Left renal pelvis (tissue), 4 donors: ENCODE measurements at regions not wholly inside any gene's neighbourhood (a gene's known extent, or its start where the extent isn't known, plus 50 kb on each side); places are given as distances from the start of the nearest gene placed in this dataset.

Experiments used
- DNase-seq, 4 donors: peaks; one replicate each; pipeline ENCODE4 v3.0.0-alpha.2; 2013; ENCODE audit warnings: low read depth in 4 of 4, low spot score in 3 of 4

DNA sequence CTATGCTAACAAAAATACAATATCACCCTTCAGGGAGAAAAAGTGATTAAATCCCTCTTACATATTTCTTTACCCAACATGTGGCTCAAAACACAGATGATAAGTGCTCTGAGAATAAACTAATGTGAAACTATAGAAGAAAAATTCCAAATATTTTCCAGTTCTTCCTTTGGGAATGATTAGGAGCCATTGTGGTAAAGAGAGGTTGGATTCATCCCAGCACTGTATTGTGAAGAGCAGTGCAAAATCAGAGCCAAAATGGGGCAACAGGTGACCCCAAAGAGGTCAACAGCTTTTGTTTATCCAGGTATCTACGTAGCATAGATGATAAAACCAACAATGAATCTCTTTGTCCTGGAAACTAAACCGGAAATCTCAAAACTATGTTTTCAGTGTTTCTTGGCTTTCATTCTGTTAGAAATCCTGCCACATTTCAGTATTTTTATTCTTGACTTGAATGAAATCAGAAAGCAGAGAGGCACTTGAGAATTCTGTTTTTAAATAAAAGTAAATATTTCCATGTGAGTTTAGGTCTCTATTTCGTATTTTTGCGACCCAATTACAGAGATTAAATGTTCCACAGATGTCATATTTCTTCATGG, 120.4 kb upstream of the FST start:
- DNase-seq, result no peak

DNA sequence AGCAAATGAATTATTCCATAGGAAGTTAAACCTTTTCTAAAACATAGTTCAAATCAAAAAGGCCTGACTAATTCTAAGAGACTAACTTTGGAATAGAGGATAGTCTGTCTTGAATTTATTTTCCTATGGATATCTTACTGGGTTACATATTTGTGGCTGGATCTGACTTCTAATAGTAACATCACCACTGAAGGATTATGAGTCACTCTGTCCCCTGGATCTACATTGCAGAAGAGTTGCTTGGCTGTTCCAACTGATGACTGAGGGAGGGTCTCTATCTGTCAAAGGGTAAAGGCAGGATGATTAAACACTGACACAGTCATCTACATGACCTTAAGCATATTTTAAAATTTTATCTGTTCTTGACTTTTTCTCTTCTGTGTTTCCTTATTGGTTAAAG, 119.6 kb upstream of the FST start:
- no peak for DNase-seq

DNA sequence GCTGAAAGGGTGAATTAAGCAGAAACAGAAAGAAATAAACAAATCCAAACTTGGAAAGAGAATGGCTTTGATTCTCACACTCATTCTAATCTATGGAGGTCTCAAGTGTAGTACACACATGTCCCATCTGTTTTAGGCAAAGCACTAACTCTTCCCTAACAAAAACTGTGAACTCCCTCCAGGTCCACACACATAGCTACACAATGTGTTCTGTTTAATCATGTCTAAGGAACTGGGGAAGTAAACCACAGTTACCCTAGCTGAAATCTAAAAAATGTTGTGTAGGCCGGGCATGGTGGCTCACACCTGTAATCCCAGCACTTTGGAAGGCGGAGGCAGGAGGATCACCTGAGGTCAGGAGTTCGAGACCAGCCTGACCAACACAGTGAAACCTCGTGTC, 118.7 kb upstream of the FST start:
- DNase-seq, result no peak

DNA sequence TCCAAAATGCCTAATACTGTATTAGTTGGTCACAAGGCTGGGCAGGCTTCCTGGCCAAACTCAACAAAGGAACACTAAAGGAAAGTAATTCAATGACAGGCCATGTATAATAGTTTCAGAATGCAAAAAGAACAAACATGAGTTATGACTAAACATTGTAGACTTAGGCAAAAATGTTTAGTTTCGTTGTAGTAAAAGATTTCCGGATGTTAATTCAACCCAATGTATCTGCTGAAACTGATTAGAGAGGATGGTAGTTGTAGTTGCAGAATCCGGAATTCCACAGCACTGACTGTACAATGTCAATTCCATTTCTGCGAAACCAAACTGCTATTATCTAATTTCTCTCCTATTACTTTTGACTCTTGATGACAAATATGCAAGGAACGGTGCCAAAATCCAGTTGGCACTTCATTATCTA, 117.9 kb upstream of the FST start:
- no peak for DNase-seq

DNA sequence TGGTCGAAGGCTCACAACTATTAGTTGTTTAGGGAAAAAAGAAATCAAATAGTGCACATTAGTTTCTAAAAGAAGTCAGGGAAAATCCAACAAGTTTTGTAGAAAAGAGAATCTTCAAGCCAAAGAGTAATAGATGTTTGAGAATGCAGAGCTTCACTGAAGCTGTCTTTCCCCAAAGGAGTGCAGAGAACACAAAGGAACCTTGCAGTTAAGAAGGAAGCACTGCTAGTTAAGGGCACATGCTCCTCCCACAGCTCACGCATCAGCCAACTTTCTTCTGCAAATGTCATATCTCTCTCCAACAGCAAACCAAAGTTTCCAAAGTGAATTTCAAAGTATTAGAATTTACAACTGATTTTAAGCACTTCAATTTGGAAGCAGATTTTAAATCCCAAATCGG, 116.4 kb upstream of the FST start:
- no peak for DNase-seq

DNA sequence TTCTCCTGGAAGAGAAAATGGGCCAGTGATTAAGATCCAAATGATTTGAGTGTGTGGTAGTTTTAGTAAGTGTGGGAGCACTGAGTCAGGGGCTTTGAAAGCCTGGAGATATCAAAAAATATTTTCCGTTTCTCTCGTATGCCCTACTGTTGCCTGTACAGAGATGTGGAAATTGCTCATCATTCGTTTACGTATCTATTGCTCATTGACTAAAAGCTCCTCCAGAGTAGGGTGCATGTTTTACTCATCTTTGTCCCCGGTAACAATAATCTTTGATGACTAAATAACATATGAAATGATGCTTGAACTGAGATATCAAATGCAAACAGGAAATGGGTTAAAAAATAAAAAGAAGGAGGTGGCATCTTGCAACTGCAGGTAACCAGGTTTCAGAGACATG, 114.2 kb upstream of the FST start:
- DNase-seq, result no peak

DNA sequence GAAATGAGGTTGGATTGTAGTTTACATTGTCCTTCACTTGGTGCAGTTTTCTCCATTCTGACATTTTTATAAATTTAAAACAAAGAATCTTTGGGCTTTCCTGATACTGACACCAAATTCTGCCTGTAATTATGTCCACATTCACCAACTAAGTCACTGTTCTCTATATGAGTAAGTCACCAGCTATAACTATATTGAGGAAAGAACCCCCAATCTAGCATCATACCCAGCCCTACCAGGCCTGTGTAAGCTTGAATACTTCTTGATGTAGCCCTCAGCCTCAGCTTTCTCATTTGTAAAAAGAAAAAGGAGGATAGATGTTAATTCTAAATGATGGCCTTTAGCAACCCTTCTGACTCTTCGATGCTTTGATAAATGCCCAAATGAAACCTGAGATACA, 112.7 kb upstream of the FST start:
- DNase-seq, result no peak

DNA sequence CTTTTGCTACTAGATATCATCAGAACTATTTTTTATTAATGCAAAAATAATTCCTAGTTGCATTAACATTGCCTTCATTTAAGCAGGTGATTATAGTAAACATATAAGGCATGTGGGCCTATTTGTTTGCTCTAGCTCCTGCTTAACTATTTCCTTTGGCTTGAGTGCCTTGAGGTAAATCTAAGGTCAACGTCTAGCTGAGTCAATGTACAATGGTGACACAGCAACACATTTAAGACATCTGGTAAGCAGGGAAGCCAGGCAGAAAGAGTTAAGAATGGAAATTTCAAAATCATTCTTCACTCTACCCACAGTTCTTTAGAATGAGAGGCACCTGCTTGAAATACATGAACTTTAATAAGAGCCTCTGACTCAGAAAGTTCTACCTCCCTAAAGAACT, 111.9 kb upstream of the FST start:
- peak in 1 of 4 donors; percentile 2 for DNase-seq

DNA sequence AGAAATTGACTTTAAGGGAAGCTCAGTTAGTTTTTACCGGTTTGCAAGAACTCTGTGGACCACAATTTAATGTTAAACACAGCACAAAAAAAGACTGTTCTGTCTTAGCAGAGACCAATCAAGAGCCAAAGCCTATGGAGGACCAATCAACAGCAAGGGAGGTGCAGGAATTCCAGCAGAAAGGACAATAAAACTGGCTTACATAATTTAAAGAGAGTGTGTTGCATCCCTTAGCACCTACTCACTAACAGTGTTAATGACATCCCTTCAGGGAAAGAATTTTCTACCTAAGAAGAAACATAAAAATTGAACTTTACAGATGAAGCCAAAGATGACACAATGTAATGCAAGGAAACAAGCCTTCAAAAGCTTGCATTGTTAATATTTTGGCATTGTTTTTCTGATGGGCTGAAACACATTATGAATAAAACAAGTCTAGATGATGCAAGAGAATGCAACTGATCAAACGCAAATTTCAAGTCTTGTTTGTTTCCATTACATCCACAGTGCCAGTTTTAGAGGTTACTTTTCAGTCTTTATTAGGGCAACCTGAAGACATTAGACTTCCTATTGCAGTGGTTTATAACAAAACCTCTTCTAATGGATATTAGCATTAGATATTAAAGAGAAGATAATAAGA, 111.3 kb upstream of the FST start:
- DNase-seq, result no peak

DNA sequence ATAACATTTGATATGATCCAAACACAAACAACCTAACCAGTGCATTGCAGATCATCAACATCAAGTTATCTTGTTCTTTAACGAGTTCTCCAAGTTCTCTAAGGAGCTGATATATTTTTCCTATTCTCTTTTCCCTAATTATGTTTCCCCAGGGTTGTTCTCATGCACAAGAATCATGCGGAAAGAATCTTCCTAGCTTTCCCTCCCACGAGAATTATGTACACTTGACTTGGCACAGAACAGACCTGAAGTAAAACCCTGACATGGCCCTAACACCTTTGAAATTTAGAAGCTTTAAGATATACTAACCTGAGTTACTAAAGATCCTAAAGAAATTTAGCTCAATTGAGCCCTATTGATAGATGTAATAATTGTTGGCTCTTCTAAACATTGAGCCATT, 110.7 kb upstream of the FST start:
- no peak for DNase-seq

DNA sequence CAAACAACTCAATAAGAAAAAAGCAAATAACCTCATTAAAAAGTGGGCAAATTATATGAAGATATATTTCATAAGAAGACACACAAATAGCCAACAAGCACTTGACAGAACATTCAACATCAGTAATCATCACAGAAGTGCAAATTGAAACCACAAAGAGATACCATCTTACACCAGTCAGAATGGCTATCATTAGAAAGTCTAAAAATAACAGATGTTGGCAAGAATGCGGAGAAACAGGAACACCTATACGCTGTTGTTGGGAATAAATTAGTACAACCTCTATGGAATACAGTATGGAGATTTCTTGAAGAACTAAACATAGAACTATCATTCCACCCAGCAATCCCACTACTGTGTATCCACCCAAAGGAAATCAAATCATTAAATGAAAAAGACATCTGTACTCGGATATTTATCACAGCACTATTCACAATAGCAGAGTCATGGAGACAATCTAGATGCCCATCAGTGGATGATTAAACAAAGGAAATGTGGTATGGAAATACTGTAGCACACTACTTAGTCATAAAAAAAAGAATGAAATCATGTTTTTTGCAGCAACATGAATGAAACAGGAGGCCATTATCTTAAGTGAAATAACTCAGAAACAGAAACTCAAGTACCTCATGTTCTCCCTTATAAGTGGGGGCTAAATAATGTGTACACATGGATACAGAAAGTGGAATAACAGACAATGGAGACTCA, 106.8 kb upstream of the FST start:
- DNase-seq, result no peak

DNA sequence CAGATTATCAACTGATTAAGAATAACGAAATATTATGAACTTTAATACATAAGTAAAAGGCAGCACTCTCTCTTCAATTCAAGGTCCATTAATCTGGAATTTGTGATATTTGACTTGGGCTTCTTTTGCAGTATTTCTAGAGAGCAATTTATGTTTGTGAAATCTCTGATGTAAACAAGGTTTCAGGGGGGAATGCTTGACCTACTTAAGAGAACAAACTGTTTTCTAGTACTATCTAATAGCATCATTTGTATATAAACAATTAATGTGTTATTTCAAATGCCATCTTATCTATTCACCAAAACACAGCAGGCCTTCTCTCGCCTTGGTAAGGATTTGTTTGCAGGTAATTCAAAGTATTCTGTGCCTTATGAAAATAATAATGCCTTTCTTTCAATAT, 103.6 kb upstream of the FST start:
- no peak for DNase-seq

DNA sequence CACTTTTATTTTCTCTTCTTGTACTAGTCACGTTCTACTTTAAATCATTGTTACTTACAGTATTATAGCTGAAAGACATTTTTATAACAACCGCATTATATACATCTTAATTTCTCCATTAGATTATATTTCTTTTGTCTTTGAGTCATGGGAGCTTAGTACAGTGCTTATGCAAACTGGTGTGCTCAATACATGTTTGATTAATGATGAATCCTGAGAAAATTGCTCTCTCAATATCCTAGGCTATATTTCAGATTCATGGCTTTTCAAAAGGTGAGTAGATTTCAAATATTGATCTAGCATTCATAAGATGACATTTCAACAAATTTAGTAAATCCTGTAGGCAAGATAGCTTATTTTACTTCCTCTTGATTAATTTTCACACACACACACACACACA, 102.2 kb upstream of the FST start:
- no peak for DNase-seq

DNA sequence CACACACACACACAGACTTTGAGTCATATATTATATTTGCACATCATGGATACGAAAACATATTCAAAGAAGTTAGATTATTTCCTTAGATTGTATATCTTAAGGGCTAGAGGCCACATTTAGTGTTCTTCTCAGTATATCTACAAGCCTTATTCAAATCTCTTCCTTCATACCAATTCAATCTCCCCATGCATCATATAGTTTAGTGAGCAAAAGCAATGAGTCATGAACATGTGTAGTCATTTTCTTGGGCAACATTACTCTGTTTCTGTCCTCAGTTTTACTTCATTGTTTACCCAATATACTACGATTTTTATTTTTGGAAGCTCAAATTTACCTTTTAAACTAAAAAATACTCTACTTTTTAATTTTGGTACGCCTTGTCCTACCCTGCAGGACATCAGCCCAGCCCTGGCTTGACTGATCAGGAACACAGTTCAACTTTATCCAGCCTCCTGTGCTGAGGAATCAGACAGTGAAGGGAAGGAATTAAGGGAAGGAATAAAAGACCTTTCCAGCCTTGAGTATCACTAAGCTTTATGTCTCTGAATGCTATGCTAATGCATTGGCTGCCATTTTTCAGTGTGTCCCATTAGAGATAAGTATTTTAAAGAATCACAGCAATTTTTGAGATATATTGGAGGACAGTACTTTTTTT, 101.7 kb upstream of the FST start:
- DNase-seq, result no peak

DNA sequence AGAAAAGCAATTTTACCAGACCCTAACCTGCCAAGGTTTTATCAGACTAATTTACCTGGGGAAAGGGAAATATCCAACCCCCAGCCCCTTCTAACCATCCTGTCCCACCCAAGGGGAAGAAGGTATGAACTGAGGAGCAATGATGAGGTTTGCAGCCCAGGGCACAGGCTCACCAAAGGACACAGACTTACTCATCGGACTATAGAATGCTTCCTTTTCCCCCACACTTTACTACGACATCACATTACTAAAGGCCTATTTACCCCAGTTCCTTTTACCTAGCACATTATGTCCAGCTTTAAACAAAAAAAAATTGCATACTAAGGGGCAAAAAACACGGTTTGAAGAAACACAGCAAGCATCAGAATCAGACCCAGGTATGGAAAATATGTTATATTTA, 94.1 kb upstream of the FST start:
- DNase-seq, result no peak

DNA sequence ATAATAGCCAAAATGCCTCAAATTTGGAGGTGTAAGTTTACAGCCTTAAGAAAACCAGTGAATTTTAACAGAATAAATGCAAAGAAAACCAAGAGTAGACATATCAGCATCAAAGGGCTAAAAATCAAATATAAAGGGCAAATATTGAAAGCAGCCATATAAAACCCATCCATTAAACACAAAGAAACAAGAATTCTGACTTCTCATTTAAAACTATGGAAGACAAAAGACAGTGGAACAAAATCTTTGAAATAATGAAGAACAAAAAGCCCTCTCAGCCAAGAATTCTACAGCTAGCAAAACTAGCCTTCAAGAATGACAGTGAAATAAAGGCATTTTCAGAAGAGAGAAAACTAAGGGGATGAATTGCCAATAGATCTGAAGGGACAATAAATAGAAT, 91.3 kb upstream of the FST start:
- DNase-seq, result no peak

DNA sequence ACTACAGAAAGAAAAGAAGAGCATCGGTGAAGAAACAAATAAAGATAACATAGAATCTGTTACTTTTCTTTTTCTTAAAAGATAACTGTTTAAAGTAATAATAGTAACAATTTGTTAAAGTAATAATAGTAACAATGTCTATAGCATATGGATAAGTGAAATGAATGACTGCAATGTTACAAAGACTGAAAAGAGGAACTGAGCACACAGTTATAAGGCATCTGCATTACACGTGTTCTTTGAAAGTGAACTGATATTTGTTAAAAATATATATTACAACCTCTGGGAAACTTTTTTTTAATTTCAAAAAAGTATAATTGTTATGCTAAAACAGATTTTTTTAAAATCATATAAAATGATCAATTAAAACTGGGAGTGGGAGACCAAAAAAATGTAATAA, 88.4 kb upstream of the FST start:
- no peak for DNase-seq

DNA sequence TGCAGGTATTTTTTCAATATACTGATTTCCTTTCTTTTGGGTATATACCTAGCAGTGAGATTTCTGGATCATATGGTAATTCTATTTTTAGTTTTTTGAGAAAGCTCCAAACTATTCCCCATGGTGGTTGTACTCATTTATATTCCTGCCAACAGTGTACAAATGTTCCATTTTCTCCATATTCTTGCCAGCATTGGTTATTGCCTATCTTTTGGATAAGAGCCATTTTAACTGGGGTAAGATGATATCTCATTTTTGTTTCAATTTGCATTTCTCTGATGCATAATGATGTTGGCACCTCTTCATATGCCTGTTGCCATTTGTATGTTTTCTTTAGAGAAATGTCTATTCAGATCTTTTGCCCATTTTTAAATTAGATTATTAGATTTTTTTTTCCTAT, 85.6 kb upstream of the FST start:
- DNase-seq, result no peak

DNA sequence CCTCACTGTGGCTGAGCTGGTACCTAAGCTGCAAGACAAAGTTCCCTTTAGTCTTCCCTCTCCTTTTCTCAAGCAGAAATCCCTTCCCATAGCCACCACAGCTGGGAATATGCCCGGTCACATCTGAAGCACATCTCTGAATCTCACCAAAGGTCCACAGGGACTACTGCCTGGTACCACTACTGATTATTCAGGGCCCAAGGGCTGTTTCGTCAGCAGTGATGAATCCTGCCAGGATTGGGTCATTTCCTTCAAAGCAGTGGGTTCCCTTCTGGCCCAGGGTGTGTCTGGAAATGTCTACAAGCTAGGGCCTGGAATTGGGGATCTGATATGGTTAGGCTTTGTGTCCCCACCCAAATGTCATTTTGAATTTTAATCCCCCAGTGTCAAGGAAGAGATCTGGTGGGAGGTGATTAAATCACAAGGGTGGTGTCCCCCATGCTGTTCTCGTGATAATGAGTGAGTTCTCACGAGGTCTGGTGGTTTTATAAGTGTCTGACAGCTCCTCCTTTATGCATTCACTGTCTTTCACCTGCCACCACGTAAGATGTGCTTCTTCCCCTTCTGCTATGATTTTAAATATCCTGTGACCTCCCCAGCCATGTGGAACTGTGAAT, 83.2 kb upstream of the FST start:
- no peak for DNase-seq

DNA sequence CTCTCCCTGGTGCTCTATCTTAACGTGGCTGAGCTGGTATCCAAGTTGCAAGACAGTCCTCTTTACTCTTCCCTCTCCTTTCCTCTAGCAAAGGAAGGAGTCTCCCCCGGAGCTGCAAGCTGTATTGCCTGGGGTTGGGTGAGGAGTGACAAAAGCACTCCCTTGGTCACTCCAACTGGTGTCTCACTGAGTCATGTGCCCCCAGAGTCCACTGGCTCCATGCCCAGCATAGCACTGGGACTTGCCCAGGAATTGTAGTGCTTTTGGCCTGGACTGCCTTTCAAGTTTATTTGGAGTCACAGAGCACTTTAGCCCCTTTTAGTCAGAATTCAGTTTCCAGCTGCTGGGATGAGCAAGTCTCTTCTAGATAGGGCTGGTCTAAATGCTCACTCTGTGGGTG, 82.6 kb upstream of the FST start:
- DNase-seq, result no peak

DNA sequence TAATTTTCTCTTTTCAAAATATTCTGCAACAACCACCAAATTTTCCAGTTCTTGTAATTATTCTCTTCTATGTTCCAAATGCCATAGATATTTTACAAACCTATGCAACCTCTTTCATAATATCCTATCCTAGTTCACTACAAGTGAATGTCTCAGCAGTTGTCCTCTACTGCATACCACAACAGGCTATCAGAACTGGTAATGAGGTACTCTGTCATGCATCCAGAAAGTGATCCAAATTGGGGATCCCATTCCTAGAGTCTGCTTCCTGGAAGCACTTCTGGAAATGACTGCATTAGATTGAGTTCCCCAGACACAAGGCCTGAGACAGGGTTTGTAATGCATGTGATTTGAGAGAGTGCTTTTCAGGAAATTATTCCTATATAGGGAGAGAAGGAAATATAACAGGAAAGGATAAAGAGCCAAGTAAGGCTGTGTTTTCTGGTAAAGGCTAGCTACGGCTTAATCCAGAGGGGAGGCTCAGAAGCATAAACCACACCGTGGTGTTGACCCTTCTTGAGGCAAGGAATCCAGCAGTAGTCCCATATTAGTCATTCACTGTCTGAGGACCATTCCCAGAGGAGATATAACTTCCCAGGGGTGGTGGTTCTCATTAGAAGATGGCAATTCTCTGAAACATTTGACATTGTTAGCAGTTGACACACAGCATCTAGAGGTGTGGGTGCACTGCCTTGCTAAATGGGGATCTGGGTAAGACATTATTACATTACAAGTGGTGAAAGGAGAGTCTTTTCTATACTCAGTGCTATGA, 80.3 kb upstream of the FST start:
- no peak for DNase-seq
